ENCODE measurements at regions not wholly inside any gene's neighbourhood (a gene's known extent, or its start where the extent isn't known, plus 50 kb on each side); places are given as distances from the start of the nearest gene placed in this dataset.
"Not testable (repeated sequence)": the region's sequence is repeated elsewhere in the genome, so short reads cannot be mapped to it uniquely, and the experiment has no call there.

GRCh38 chr2:106010818-106011355, 183.2 kb downstream of the UXS1 start:
- Histone ChIP-seq H3K27me3 (ENCODE audit: control insufficient read depth, insufficient read depth, low read length) (no peaks in the 10 kb centered on the region), H3K4me3 (ENCODE audit: low read length) (no peak overlapping the region), H3K4me1 (ENCODE audit: control insufficient read depth, insufficient read depth, low read length) (peaks cover 1% of the 10 kb centered on the region; the same call in 1 of the 2 replicates), H3K27ac (ENCODE audit: low read length) (no peak overlapping the region), H3K9me3 (ENCODE audit: control insufficient read depth, insufficient read depth, low read length) (no peaks in the 10 kb centered on the region), H3K36me3 (ENCODE audit: control insufficient read depth, insufficient read depth, low read length) (no peaks in the 10 kb centered on the region)
- no peak for DNase-seq (ENCODE audit: low read depth, low spot score)
- no CpG with 5 or more reads among the region's 6 CpGs for WGBS (ENCODE audit: insufficient coverage, insufficient read length)

- DNase-seq (ENCODE audit: low read depth, low spot score): no peak
- Histone ChIP-seq H3K4me3 (ENCODE audit: low read length) (no peak overlapping the region), H3K9me3 (ENCODE audit: control insufficient read depth, insufficient read depth, low read length) (no peaks in the 10 kb centered on the region), H3K36me3 (ENCODE audit: control insufficient read depth, insufficient read depth, low read length) (no peaks in the 10 kb centered on the region), H3K4me1 (ENCODE audit: control insufficient read depth, insufficient read depth, low read length) (peaks cover 1% of the 10 kb centered on the region; the same call in 1 of the 2 replicates), H3K27ac (ENCODE audit: low read length) (no peak overlapping the region), H3K27me3 (ENCODE audit: control insufficient read depth, insufficient read depth, low read length) (no peaks in the 10 kb centered on the region)
- WGBS (ENCODE audit: insufficient coverage, insufficient read length): no CpG with 5 or more reads among the region's 1 CpG
Measured at GRCh38 chr2:106009096-106009495, 185.0 kb downstream of the UXS1 start.

GRCh38 chr2:106004851-106005250, 189.2 kb downstream of the UXS1 start:
- Histone ChIP-seq H3K27me3 (ENCODE audit: control insufficient read depth, insufficient read depth, low read length) (no peaks in the 10 kb centered on the region), H3K9me3 (ENCODE audit: control insufficient read depth, insufficient read depth, low read length) (no peaks in the 10 kb centered on the region), H3K27ac (ENCODE audit: low read length) (no peak overlapping the region), H3K4me1 (ENCODE audit: control insufficient read depth, insufficient read depth, low read length) (no peaks in the 10 kb centered on the region), H3K4me3 (ENCODE audit: low read length) (no peak overlapping the region), H3K36me3 (ENCODE audit: control insufficient read depth, insufficient read depth, low read length) (no peaks in the 10 kb centered on the region)
- WGBS (ENCODE audit: insufficient coverage, insufficient read length): no CpG with 5 or more reads among the region's 1 CpG
- no peak for DNase-seq (ENCODE audit: low read depth, low spot score)

- no CpG with 5 or more reads among the region's 6 CpGs for WGBS (ENCODE audit: insufficient coverage, insufficient read length)
- no peak for DNase-seq (ENCODE audit: low read depth, low spot score)
- H3K4me1 ChIP-seq (ENCODE audit: control insufficient read depth, insufficient read depth, low read length): no peaks in the 10 kb centered on the region
- no peak overlapping the region for H3K4me3 ChIP-seq (ENCODE audit: low read length)
- H3K27me3 ChIP-seq (ENCODE audit: control insufficient read depth, insufficient read depth, low read length): no peaks in the 10 kb centered on the region
- H3K36me3 ChIP-seq (ENCODE audit: control insufficient read depth, insufficient read depth, low read length): no peaks in the 10 kb centered on the region
- no peaks in the 10 kb centered on the region for H3K9me3 ChIP-seq (ENCODE audit: control insufficient read depth, insufficient read depth, low read length)
- no peak overlapping the region for H3K27ac ChIP-seq (ENCODE audit: low read length)
Measured at GRCh38 chr2:105999211-105999989, 194.7 kb downstream of the UXS1 start.

GRCh38 chr2:105997711-105998110, 196.4 kb downstream of the UXS1 start:
- Histone ChIP-seq H3K36me3 (ENCODE audit: control insufficient read depth, insufficient read depth, low read length) (no peaks in the 10 kb centered on the region), H3K4me1 (ENCODE audit: control insufficient read depth, insufficient read depth, low read length) (no peaks in the 10 kb centered on the region), H3K4me3 (ENCODE audit: low read length) (no peak overlapping the region), H3K27ac (ENCODE audit: low read length) (no peak overlapping the region), H3K9me3 (ENCODE audit: control insufficient read depth, insufficient read depth, low read length) (no peaks in the 10 kb centered on the region; the same call in 1 of the 2 replicates), H3K27me3 (ENCODE audit: control insufficient read depth, insufficient read depth, low read length) (no peaks in the 10 kb centered on the region)
- WGBS (ENCODE audit: insufficient coverage, insufficient read length): no CpG with 5 or more reads among the region's 2 CpGs
- DNase-seq (ENCODE audit: low read depth, low spot score): no peak

GRCh38 chr2:105990624-105991023, 203.5 kb downstream of the UXS1 start:
- no peak overlapping the region for H3K27ac ChIP-seq (ENCODE audit: low read length)
- no peak for DNase-seq (ENCODE audit: low read depth, low spot score)
- no CpG with 5 or more reads among the region's 6 CpGs for WGBS (ENCODE audit: insufficient coverage, insufficient read length)
- H3K4me1 ChIP-seq (ENCODE audit: control insufficient read depth, insufficient read depth, low read length): no peaks in the 10 kb centered on the region
- H3K36me3 ChIP-seq (ENCODE audit: control insufficient read depth, insufficient read depth, low read length): no peaks in the 10 kb centered on the region
- no peak overlapping the region for H3K4me3 ChIP-seq (ENCODE audit: low read length)
- H3K9me3 ChIP-seq (ENCODE audit: control insufficient read depth, insufficient read depth, low read length): peaks cover 3% of the 10 kb centered on the region
- no peaks in the 10 kb centered on the region for H3K27me3 ChIP-seq (ENCODE audit: control insufficient read depth, insufficient read depth, low read length)

GRCh38 chr2:105989803-105990202, 204.3 kb downstream of the UXS1 start:
- not testable (repeated sequence) for H3K27me3 ChIP-seq (ENCODE audit: control insufficient read depth, insufficient read depth, low read length); DNase-seq (ENCODE audit: low read depth, low spot score); H3K9me3 ChIP-seq (ENCODE audit: control insufficient read depth, insufficient read depth, low read length); H3K36me3 ChIP-seq (ENCODE audit: control insufficient read depth, insufficient read depth, low read length); H3K27ac ChIP-seq (ENCODE audit: low read length); H3K4me1 ChIP-seq (ENCODE audit: control insufficient read depth, insufficient read depth, low read length); H3K4me3 ChIP-seq (ENCODE audit: low read length)
- no CpG with 5 or more reads among the region's 2 CpGs for WGBS (ENCODE audit: insufficient coverage, insufficient read length)

- Histone ChIP-seq H3K27me3 (ENCODE audit: control insufficient read depth, insufficient read depth, low read length) (no peaks in the 10 kb centered on the region), H3K4me1 (ENCODE audit: control insufficient read depth, insufficient read depth, low read length) (no peaks in the 10 kb centered on the region), H3K9me3 (ENCODE audit: control insufficient read depth, insufficient read depth, low read length) (peaks cover 3% of the 10 kb centered on the region), H3K27ac (ENCODE audit: low read length) (no peak overlapping the region), H3K36me3 (ENCODE audit: control insufficient read depth, insufficient read depth, low read length) (no peaks in the 10 kb centered on the region), H3K4me3 (ENCODE audit: low read length) (no peak overlapping the region)
- no peak for DNase-seq (ENCODE audit: low read depth, low spot score)
Measured at GRCh38 chr2:105989070-105989469, 205.0 kb downstream of the UXS1 start.

- H3K27me3 ChIP-seq (ENCODE audit: control insufficient read depth, insufficient read depth, low read length): no peaks in the 10 kb centered on the region
- no CpG with 5 or more reads among the region's 1 CpG for WGBS (ENCODE audit: insufficient coverage, insufficient read length)
- H3K4me3 ChIP-seq (ENCODE audit: low read length): no peak overlapping the region
- DNase-seq (ENCODE audit: low read depth, low spot score): no peak
- no peaks in the 10 kb centered on the region; the same call in 1 of the 2 replicates for H3K9me3 ChIP-seq (ENCODE audit: control insufficient read depth, insufficient read depth, low read length)
- H3K36me3 ChIP-seq (ENCODE audit: control insufficient read depth, insufficient read depth, low read length): no peaks in the 10 kb centered on the region
- no peaks in the 10 kb centered on the region for H3K4me1 ChIP-seq (ENCODE audit: control insufficient read depth, insufficient read depth, low read length)
- no peak overlapping the region for H3K27ac ChIP-seq (ENCODE audit: low read length)
Measured at GRCh38 chr2:105977807-105978206, 216.3 kb downstream of the UXS1 start.

- Histone ChIP-seq H3K4me1 (ENCODE audit: control insufficient read depth, insufficient read depth, low read length) (no peaks in the 10 kb centered on the region), H3K27ac (ENCODE audit: low read length) (no peak overlapping the region), H3K4me3 (ENCODE audit: low read length) (no peak overlapping the region), H3K9me3 (ENCODE audit: control insufficient read depth, insufficient read depth, low read length) (no peaks in the 10 kb centered on the region; the same call in 1 of the 2 replicates), H3K36me3 (ENCODE audit: control insufficient read depth, insufficient read depth, low read length) (no peaks in the 10 kb centered on the region), H3K27me3 (ENCODE audit: control insufficient read depth, insufficient read depth, low read length) (no peaks in the 10 kb centered on the region)
- no peak for DNase-seq (ENCODE audit: low read depth, low spot score)
- WGBS (ENCODE audit: insufficient coverage, insufficient read length): no CpG with 5 or more reads among the region's 5 CpGs
Measured at GRCh38 chr2:105977212-105977611, 216.9 kb downstream of the UXS1 start.

GRCh38 chr2:105974812-105975211, 219.3 kb downstream of the UXS1 start:
- no peaks in the 10 kb centered on the region for H3K36me3 ChIP-seq (ENCODE audit: control insufficient read depth, insufficient read depth, low read length)
- no peak overlapping the region for H3K27ac ChIP-seq (ENCODE audit: low read length)
- DNase-seq (ENCODE audit: low read depth, low spot score): no peak
- no peaks in the 10 kb centered on the region; the same call in 1 of the 2 replicates for H3K9me3 ChIP-seq (ENCODE audit: control insufficient read depth, insufficient read depth, low read length)
- no peaks in the 10 kb centered on the region for H3K4me1 ChIP-seq (ENCODE audit: control insufficient read depth, insufficient read depth, low read length)
- H3K4me3 ChIP-seq (ENCODE audit: low read length): no peak overlapping the region
- no peaks in the 10 kb centered on the region for H3K27me3 ChIP-seq (ENCODE audit: control insufficient read depth, insufficient read depth, low read length)
